Epithelial cell of esophagus (primary cell): ENCODE measurements at regions not wholly inside any gene's neighbourhood (a gene's known extent, or its start where the extent isn't known, plus 50 kb on each side); places are given as distances from the start of the nearest gene placed in this dataset.

ENCODE experiments used
- DNase-seq: peaks from one replicate; pipeline ENCODE4 v3.0.0; 2010; ENCODE audit warnings: low read depth
- H3K4me3 ChIP-seq: 2 replicates; pipeline ENCODE4 v1.5.1; 2011; ENCODE audit warnings: mild to moderate bottlenecking, low read length, control low read depth
- TF ChIP-seq, protein P1 (sequence below): IDR thresholded peaks from 2 replicates; pipeline ENCODE4 v1.5.1; 2011; ENCODE audit warnings: low read depth, mild to moderate bottlenecking, low read length, control low read depth, inconsistent platforms; ENCODE audit not compliant: insufficient read depth; ENCODE audit errors: missing control alignments

DNA sequence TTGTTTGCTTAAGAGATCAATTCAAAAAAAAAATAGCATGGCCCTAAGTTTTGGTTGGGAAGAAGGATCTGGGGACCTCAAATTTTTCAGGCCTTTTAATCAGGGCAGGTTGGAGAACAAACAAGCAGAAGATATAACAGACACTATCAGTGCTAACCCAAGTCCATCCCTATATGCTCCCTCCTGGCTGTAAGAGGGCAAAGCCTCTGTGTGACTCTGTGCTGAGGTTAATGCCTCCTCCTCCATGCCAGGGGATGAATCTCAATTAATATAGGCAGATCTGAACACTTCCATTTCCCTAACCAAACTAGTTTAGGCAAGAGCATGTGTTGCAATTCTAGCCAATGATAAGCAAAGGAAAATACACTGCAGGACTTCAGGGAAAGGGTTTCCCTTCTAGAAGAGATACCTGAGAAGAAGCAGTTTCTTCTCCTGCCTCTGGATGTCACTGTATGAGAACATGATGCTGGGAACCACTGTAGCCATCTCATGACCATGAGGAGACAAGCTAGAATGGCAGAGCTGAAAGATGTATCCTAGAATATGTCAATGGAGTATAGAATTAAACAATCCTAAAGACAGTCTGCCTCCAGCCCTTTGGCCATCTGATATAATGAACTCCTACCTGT, 76.0 kb downstream of the CHD9NB start:
- peak; percentile 66 for DNase-seq
- TF ChIP-seq, protein P1, sequence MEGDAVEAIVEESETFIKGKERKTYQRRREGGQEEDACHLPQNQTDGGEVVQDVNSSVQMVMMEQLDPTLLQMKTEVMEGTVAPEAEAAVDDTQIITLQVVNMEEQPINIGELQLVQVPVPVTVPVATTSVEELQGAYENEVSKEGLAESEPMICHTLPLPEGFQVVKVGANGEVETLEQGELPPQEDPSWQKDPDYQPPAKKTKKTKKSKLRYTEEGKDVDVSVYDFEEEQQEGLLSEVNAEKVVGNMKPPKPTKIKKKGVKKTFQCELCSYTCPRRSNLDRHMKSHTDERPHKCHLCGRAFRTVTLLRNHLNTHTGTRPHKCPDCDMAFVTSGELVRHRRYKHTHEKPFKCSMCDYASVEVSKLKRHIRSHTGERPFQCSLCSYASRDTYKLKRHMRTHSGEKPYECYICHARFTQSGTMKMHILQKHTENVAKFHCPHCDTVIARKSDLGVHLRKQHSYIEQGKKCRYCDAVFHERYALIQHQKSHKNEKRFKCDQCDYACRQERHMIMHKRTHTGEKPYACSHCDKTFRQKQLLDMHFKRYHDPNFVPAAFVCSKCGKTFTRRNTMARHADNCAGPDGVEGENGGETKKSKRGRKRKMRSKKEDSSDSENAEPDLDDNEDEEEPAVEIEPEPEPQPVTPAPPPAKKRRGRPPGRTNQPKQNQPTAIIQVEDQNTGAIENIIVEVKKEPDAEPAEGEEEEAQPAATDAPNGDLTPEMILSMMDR: peak; percentile 69
- H3K4me3 ChIP-seq: no peak overlapping the region

DNA sequence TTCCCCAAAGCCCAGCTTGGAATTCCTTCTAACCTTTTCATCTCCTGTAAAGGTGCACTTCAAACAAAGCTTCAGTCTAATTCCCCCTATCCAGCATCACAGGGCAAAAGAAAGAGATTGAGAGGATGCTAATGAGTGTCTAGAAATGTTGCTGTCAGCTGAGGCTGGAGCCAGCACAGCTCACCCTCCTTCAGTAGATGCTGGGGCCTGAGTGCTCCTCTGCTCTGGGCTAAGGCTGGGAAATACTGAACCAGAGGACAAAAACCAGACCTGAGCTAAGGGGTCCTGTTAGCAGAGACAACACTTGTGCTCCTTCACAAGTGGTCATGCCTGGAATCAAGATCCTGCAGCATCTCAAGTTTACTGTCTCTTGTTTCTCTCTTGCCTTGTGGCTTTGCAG, 85.0 kb downstream of the CHD9NB start:
- no peak overlapping the region for H3K4me3 ChIP-seq
- DNase-seq: no peak
- TF ChIP-seq, protein P1: no peak

DNA sequence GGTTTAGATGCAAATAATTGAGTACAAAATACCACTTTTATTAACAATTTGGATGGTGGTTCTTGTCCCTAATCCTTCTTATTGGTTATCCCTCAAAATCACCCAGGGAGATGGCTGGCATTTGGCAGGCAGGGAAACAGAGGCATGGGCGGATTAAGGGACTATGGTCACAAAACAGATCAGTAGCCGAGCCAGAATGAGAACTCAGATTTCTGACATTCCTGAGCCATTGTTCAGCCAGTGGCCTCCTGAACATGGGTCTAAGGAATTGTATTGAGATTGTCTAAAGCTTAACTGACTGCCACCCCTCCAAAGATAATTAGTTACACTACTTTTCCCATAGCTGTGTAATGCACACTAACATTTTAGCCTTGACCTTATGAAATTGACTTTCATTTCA, 88.4 kb downstream of the CHD9NB start:
- TF ChIP-seq, protein P1: no peak
- no peak overlapping the region for H3K4me3 ChIP-seq
- DNase-seq: no peak

- TF ChIP-seq, protein P1: no peak
- DNase-seq: no peak
- no peak overlapping the region for H3K4me3 ChIP-seq
These were observed 88.8 kb downstream of the CHD9NB start for GRCh38 chr16:52963855-52964242.

- no peak for DNase-seq
- H3K4me3 ChIP-seq: no peak overlapping the region
- TF ChIP-seq, protein P1: no peak
These were observed 89.4 kb downstream of the CHD9NB start for GRCh38 chr16:52963212-52963854.

GRCh38 chr16:52958951-52959350, 93.7 kb downstream of the CHD9NB start:
- H3K4me3 ChIP-seq: no peak overlapping the region
- TF ChIP-seq, protein P1: no peak
- DNase-seq: no peak

- TF ChIP-seq, protein P1: no peak
- DNase-seq: no peak
- no peak overlapping the region for H3K4me3 ChIP-seq
These were observed 95.5 kb downstream of the CHD9NB start for GRCh38 chr16:52957199-52957598.
